ENCODE measurements at regions not wholly inside any gene's neighbourhood (a gene's known extent, or its start where the extent isn't known, plus 50 kb on each side); places are given as distances from the start of the nearest gene placed in this dataset.

DNA sequence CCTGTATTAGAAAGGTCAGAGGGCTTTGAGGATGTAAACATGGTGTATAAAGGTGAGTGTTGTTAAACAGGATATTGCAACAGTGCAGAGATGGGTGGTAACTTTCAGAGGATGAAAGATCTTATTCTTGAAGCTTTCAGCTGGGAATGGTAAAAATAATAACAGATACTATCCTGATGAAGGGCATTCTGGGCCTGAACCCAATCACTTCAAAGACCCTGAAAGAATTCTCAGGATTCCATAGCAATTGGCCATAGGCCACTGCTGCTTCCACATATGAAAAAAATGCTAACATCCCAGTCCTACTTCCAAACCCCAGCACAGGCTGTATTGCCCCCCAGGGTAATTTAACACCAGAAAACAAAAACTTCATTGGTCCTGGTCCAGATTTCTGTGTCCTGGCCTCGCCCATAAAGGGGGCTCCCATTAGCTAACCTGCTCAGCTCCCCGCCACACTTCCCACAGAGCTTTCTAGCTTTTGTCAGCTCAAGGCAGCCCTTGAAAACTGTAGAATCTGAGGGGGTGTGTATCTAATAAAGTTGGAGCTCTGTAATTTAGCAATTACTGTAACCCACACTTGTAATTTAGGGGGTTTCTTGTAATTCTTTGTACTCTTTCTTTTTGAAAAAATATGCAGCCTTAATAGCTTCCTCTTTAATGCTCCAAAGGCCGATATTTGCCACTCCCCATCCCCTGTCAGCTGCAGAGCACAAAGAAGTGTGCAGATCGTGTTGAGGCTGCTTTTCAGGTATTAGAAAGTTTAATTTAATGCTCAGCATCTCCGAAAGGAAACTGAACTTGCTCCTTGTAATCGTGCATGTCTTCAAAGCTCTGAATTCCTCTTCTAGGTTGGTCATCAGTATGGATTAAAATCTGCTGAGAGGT is 371.5 kb downstream of the SEC14L1 start (continued):
- TF ChIP-seq, protein P1, sequence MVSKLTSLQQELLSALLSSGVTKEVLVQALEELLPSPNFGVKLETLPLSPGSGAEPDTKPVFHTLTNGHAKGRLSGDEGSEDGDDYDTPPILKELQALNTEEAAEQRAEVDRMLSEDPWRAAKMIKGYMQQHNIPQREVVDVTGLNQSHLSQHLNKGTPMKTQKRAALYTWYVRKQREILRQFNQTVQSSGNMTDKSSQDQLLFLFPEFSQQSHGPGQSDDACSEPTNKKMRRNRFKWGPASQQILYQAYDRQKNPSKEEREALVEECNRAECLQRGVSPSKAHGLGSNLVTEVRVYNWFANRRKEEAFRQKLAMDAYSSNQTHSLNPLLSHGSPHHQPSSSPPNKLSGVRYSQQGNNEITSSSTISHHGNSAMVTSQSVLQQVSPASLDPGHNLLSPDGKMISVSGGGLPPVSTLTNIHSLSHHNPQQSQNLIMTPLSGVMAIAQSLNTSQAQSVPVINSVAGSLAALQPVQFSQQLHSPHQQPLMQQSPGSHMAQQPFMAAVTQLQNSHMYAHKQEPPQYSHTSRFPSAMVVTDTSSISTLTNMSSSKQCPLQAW (CRISPR knock-in tag; IDR thresholded peaks at IDR 0.05), result no peak
- TF ChIP-seq CC2D1A (CRISPR knock-in tag; IDR thresholded peaks at IDR 0.05) (no peak), TP53 (CRISPR knock-in tag; conservative IDR thresholded peaks at IDR 0.05) (peak; percentile 33; the same call in 1 of the 2 replicates), REXO4 (CRISPR knock-in tag; IDR thresholded peaks at IDR 0.05; ENCODE audit: borderline replicate concordance) (no peak), MXD3 (CRISPR knock-in tag; IDR thresholded peaks at IDR 0.05) (no peak), DZIP1 (CRISPR knock-in tag; IDR thresholded peaks at IDR 0.05) (no peak), SNAPC2 (CRISPR knock-in tag; IDR thresholded peaks at IDR 0.05) (peak; percentile 97), HNRNPUL1 (IDR thresholded peaks at IDR 0.05; ENCODE audit: low read depth, low read length) (0 out of 2 replicates have a peak, but pooled peaks have one; percentile 53), ZNF75D (CRISPR knock-in tag; IDR thresholded peaks at IDR 0.05; ENCODE audit: borderline replicate concordance) (no peak), ZNF383 (CRISPR knock-in tag; IDR thresholded peaks at IDR 0.05; ENCODE audit: borderline replicate concordance) (no peak), NFE2 (CRISPR knock-in tag; IDR thresholded peaks at IDR 0.05) (no peak), ZNF878 (CRISPR knock-in tag; IDR thresholded peaks at IDR 0.05) (peak; percentile 85), FOXO1 (CRISPR knock-in tag; IDR thresholded peaks at IDR 0.05) (peak; percentile 99), SRSF9 (IDR thresholded peaks at IDR 0.05; ENCODE audit: borderline replicate concordance, insufficient read depth, low read depth, low read length, poor library complexity, severe bottlenecking) (no peak), HDAC2 (CRISPR knock-in tag; IDR thresholded peaks at IDR 0.05) (peak; percentile 99), KDM5B (CRISPR knock-in tag; IDR thresholded peaks at IDR 0.05; ENCODE audit: borderline replicate concordance) (no peak), ZNF30 (CRISPR knock-in tag; IDR thresholded peaks at IDR 0.05) (no peak)
- TF ChIP-seq, protein P2, sequence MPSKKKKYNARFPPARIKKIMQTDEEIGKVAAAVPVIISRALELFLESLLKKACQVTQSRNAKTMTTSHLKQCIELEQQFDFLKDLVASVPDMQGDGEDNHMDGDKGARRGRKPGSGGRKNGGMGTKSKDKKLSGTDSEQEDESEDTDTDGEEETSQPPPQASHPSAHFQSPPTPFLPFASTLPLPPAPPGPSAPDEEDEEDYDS (CRISPR knock-in tag; IDR thresholded peaks at IDR 0.05), result peak; percentile 76; the same call in 1 of the 2 replicates
- TF ChIP-seq, protein P3, sequence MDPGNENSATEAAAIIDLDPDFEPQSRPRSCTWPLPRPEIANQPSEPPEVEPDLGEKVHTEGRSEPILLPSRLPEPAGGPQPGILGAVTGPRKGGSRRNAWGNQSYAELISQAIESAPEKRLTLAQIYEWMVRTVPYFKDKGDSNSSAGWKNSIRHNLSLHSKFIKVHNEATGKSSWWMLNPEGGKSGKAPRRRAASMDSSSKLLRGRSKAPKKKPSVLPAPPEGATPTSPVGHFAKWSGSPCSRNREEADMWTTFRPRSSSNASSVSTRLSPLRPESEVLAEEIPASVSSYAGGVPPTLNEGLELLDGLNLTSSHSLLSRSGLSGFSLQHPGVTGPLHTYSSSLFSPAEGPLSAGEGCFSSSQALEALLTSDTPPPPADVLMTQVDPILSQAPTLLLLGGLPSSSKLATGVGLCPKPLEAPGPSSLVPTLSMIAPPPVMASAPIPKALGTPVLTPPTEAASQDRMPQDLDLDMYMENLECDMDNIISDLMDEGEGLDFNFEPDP (CRISPR knock-in tag; conservative IDR thresholded peaks at IDR 0.05), result no peak
- TF ChIP-seq, protein P4, sequence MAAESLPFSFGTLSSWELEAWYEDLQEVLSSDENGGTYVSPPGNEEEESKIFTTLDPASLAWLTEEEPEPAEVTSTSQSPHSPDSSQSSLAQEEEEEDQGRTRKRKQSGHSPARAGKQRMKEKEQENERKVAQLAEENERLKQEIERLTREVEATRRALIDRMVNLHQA (CRISPR knock-in tag; IDR thresholded peaks at IDR 0.05), result peak; percentile 51; the same call in 1 of the 2 replicates

Measured in HepG2 (cell line).